MM.1S (cell line): ENCODE measurements at regions not wholly inside any gene's neighbourhood (a gene's known extent, or its start where the extent isn't known, plus 50 kb on each side); places are given as distances from the start of the nearest gene placed in this dataset.

Experiments
- DNase-seq: peaks from one replicate; pipeline ENCODE4 v3.0.0-alpha.2; 2015
- H2AFZ ChIP-seq: fragments of 300-600 bp; sonication (generic); 2 replicates; pipeline ENCODE4 v1.6.0; 2016; ENCODE audit warnings: antibody characterized with exemption, low read length
- H3F3A ChIP-seq: fragments of 300-600 bp; sonication (generic); 2 replicates; pipeline ENCODE4 v1.6.1; 2016; ENCODE audit warnings: mild to moderate bottlenecking, antibody characterized with exemption, low read length, moderate library complexity, mixed read lengths; ENCODE audit not compliant: insufficient read depth
- H3K27ac ChIP-seq: fragments of 300-600 bp; sonication (generic); 2 replicates; pipeline ENCODE4 v1.5.1; 2016; ENCODE audit warnings: mild to moderate bottlenecking, low read length
- H3K27me3 ChIP-seq: fragments of 300-600 bp; sonication (generic); replicated peaks from 2 replicates; pipeline ENCODE4 v1.6.0; 2016; ENCODE audit warnings: low read length; ENCODE audit not compliant: insufficient read depth
- H3K36me3 ChIP-seq: fragments of 300-600 bp; sonication (generic); replicated peaks from 2 replicates; pipeline ENCODE4 v1.6.1; 2016; ENCODE audit warnings: mild to moderate bottlenecking, low read length, mixed read lengths; ENCODE audit not compliant: insufficient read depth
- H3K4me1 ChIP-seq: fragments of 300-600 bp; sonication (generic); 2 replicates; pipeline ENCODE4 v1.6.1; 2016; ENCODE audit warnings: low read length, mixed read lengths
- H3K4me2 ChIP-seq: fragments of 300-600 bp; sonication (generic); 2 replicates; pipeline ENCODE4 v1.6.0; 2016; ENCODE audit warnings: low read depth, low read length
- H3K4me3 ChIP-seq: fragments of 300-600 bp; sonication (generic); 2 replicates; pipeline ENCODE4 v1.5.1; 2016; ENCODE audit warnings: low read length, mixed read lengths
- H3K79me2 ChIP-seq: fragments of 300-600 bp; sonication (generic); 2 replicates; pipeline ENCODE4 v1.6.1; 2016; ENCODE audit warnings: mixed run types, low read length, mixed read lengths
- H3K9ac ChIP-seq: fragments of 300-600 bp; sonication (generic); 2 replicates; pipeline ENCODE4 v1.6.1; 2016; ENCODE audit warnings: low read length, mixed read lengths
- H3K9me2 ChIP-seq: fragments of 300-600 bp; sonication (generic); replicated peaks from 2 replicates; pipeline ENCODE4 v1.6.1; 2016; ENCODE audit warnings: mild to moderate bottlenecking, low read length, mixed read lengths; ENCODE audit not compliant: insufficient read depth
- H3K9me3 ChIP-seq: fragments of 300-600 bp; sonication (generic); replicated peaks from 2 replicates; pipeline ENCODE4 v1.6.1; 2016; ENCODE audit warnings: mild to moderate bottlenecking, low read length, mixed read lengths; ENCODE audit not compliant: insufficient read depth
- H4K20me1 ChIP-seq: fragments of 300-600 bp; sonication (generic); 2 replicates; pipeline ENCODE4 v1.6.1; 2016; ENCODE audit warnings: mild to moderate bottlenecking, low read length, moderate library complexity, mixed read lengths; ENCODE audit not compliant: insufficient read depth
- CTCF ChIP-seq: fragments of 300-600 bp; sonication (generic); IDR thresholded peaks from 2 replicates; pipeline ENCODE4 v1.5.1; 2016; ENCODE audit warnings: antibody characterized with exemption, low read length, mixed read lengths
- EZH2 ChIP-seq: fragments of 300-600 bp; sonication (generic); optimal IDR thresholded peaks from 2 replicates; pipeline ENCODE3; 2017; ENCODE audit warnings: low read depth, mild to moderate bottlenecking, antibody characterized with exemption, low read length, mixed read lengths
- EZH2phosphoT487 ChIP-seq: fragments of 300-600 bp; sonication (generic); IDR thresholded peaks from 2 replicates; pipeline ENCODE4 v1.6.1; 2018; ENCODE audit warnings: antibody characterized with exemption, low read length

- no peaks in the 10 kb centered on the region for H3K27me3 ChIP-seq
- H3K36me3 ChIP-seq, result no peaks in the 10 kb centered on the region
- TF ChIP-seq EZH2phosphoT487 (no peak), CTCF (no peak)
- H2AFZ ChIP-seq, result peak overlapping the region; percentile 21; the same call in 1 of the 2 replicates
- H4K20me1 ChIP-seq, result no peaks in the 10 kb centered on the region
- peaks cover 7% of the 10 kb centered on the region for H3F3A ChIP-seq
- peaks cover 44% of the 10 kb centered on the region for H3K4me1 ChIP-seq
- no peak overlapping the region for H3K4me2 ChIP-seq
- no peak for DNase-seq
- H3K9ac ChIP-seq, result no peak overlapping the region
- no peaks in the 10 kb centered on the region for H3K9me2 ChIP-seq
- no peak overlapping the region for H3K27ac ChIP-seq
- no peaks in the 10 kb centered on the region for H3K79me2 ChIP-seq
- no peaks in the 10 kb centered on the region for H3K9me3 ChIP-seq
- no peak overlapping the region for H3K4me3 ChIP-seq
These were observed 60.1 kb upstream of the SPRED1 start for GRCh38 chr15:38192496-38192895.

GRCh38 chr15:38193496-38193895 lies 59.1 kb upstream of the SPRED1 start:
- no peaks in the 10 kb centered on the region for H3K9me2 ChIP-seq
- no peak overlapping the region for H3K27ac ChIP-seq
- H3F3A ChIP-seq, result peaks cover 4% of the 10 kb centered on the region; the same call in 1 of the 2 replicates
- no peaks in the 10 kb centered on the region for H3K9me3 ChIP-seq
- no peak overlapping the region for H3K4me3 ChIP-seq
- TF ChIP-seq EZH2phosphoT487 (no peak), EZH2 (no peak), CTCF (no peak)
- no peak overlapping the region for H2AFZ ChIP-seq
- H3K4me1 ChIP-seq, result peaks cover 38% of the 10 kb centered on the region
- H3K79me2 ChIP-seq, result no peaks in the 10 kb centered on the region
- no peak overlapping the region for H3K9ac ChIP-seq
- no peaks in the 10 kb centered on the region for H3K27me3 ChIP-seq
- H4K20me1 ChIP-seq, result no peaks in the 10 kb centered on the region
- no peak overlapping the region for H3K4me2 ChIP-seq
- no peaks in the 10 kb centered on the region for H3K36me3 ChIP-seq
- no peak for DNase-seq

- H3K36me3 ChIP-seq, result no peaks in the 10 kb centered on the region
- peaks cover 4% of the 10 kb centered on the region; the same call in 1 of the 2 replicates for H3F3A ChIP-seq
- H3K27ac ChIP-seq, result no peak overlapping the region
- no peaks in the 10 kb centered on the region for H3K9me3 ChIP-seq
- H3K4me3 ChIP-seq, result no peak overlapping the region
- H3K79me2 ChIP-seq, result no peaks in the 10 kb centered on the region
- H3K9me2 ChIP-seq, result no peaks in the 10 kb centered on the region
- H3K4me1 ChIP-seq, result peaks cover 29% of the 10 kb centered on the region
- H3K9ac ChIP-seq, result no peak overlapping the region
- H3K27me3 ChIP-seq, result no peaks in the 10 kb centered on the region
- no peak overlapping the region for H3K4me2 ChIP-seq
- H4K20me1 ChIP-seq, result no peaks in the 10 kb centered on the region
- TF ChIP-seq EZH2 (no peak), EZH2phosphoT487 (no peak), CTCF (no peak)
- DNase-seq, result no peak
- H2AFZ ChIP-seq, result no peak overlapping the region
These were observed 57.3 kb upstream of the SPRED1 start for GRCh38 chr15:38195191-38195901.
